Nephron progenitor cell (in vitro differentiated cells): ENCODE measurements at regions not wholly inside any gene's neighbourhood (a gene's known extent, or its start where the extent isn't known, plus 50 kb on each side); places are given as distances from the start of the nearest gene placed in this dataset.
A peak's percentile ranks its signal among the peaks of the same experiment; 100 is the strongest.

Experiments used
- DNase-seq: peaks from one replicate; pipeline ENCODE4 v3.0.0; 2021
- H3K27ac Mint-ChIP-seq: 2 replicates; pipeline ENCODE4 v1.8.0; 2021; ENCODE audit warnings: mild to moderate bottlenecking, moderate library complexity, mixed read lengths
- H3K27me3 Mint-ChIP-seq: 2 replicates; pipeline ENCODE4 v1.8.0; 2021; ENCODE audit warnings: mild to moderate bottlenecking, low read depth, mixed read lengths; ENCODE audit not compliant: poor library complexity
- H3K36me3 Mint-ChIP-seq: 2 replicates; pipeline ENCODE4 v1.8.0; 2021; ENCODE audit warnings: low read depth, mixed read lengths
- H3K4me1 Mint-ChIP-seq: 2 replicates; pipeline ENCODE4 v1.8.0; 2021; ENCODE audit warnings: mixed read lengths
- H3K4me3 Mint-ChIP-seq: 2 replicates; pipeline ENCODE4 v1.8.0; 2021; ENCODE audit warnings: mild to moderate bottlenecking, moderate library complexity, mixed read lengths
- H3K9me3 Mint-ChIP-seq: 2 replicates; pipeline ENCODE4 v1.8.0; 2021; ENCODE audit warnings: mild to moderate bottlenecking, moderate library complexity, mixed read lengths
- TF ChIP-seq, protein P1 (sequence below): fragments of 200-600 bp; sonication (generic); IDR thresholded peaks from 2 replicates; pipeline ENCODE4 v1.5.0; 2021; ENCODE audit warnings: antibody characterized with exemption

DNA sequence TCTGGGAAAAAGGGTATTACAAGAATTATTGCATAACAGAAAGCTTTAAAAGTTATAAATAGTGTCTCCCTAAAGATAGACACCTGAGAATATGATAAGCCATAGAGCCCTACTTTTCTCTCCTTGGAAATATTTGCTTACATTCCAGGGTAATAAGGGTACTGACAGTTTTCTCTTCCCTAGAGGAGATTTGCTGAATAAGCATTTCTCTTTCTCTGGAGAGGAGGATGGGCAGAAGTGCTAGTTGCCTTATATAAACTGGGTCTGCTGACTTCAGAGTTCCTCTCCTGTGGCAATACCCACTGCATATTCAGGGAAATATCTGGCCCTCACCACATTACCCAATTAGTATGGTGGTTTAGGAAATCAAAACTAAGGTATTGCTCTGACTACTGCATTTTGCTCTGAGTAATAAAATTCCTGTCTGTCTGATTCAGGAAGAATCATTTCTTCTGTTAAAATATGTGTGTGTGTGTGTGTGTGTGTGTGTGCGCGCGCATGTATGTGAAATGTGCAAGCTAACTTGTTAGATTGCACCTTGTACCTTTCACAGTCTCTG lies 1391.3 kb downstream of the DSC3 start:
- TF ChIP-seq, protein P1, sequence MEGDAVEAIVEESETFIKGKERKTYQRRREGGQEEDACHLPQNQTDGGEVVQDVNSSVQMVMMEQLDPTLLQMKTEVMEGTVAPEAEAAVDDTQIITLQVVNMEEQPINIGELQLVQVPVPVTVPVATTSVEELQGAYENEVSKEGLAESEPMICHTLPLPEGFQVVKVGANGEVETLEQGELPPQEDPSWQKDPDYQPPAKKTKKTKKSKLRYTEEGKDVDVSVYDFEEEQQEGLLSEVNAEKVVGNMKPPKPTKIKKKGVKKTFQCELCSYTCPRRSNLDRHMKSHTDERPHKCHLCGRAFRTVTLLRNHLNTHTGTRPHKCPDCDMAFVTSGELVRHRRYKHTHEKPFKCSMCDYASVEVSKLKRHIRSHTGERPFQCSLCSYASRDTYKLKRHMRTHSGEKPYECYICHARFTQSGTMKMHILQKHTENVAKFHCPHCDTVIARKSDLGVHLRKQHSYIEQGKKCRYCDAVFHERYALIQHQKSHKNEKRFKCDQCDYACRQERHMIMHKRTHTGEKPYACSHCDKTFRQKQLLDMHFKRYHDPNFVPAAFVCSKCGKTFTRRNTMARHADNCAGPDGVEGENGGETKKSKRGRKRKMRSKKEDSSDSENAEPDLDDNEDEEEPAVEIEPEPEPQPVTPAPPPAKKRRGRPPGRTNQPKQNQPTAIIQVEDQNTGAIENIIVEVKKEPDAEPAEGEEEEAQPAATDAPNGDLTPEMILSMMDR: no peak
- Mint-ChIP-seq H3K36me3 (no peaks in the 10 kb centered on the region), H3K4me3 (no peak overlapping the region), H3K9me3 (no peaks in the 10 kb centered on the region), H3K4me1 (no peaks in the 10 kb centered on the region), H3K27me3 (no peaks in the 10 kb centered on the region), H3K27ac (peak overlapping the region; percentile 68)
- DNase-seq: no peak

DNA sequence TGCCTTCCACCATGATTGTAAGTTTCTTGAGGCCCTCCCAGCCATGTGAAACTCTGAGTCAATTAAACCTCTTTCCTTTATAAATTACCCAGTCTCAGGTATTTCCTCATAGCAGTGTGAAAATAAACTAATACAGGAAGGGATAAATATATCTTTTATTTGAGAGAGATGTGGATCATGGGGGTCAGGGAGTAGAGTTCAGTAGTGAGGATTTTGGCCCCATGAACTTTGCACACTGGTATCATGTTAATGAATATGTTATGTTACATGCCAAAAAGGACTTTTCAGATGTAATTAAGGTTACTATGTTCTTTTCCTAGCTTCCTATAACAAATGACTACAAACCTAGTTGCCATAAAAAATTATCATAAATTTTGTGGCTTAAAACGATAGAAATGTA lies 1393.7 kb downstream of the DSC3 start:
- no peaks in the 10 kb centered on the region for H3K9me3 Mint-ChIP-seq
- no peak overlapping the region for H3K4me3 Mint-ChIP-seq
- no peak overlapping the region for H3K27ac Mint-ChIP-seq
- TF ChIP-seq, protein P1: no peak
- no peaks in the 10 kb centered on the region for H3K27me3 Mint-ChIP-seq
- DNase-seq: no peak
- no peaks in the 10 kb centered on the region for H3K36me3 Mint-ChIP-seq
- H3K4me1 Mint-ChIP-seq: no peaks in the 10 kb centered on the region

DNA sequence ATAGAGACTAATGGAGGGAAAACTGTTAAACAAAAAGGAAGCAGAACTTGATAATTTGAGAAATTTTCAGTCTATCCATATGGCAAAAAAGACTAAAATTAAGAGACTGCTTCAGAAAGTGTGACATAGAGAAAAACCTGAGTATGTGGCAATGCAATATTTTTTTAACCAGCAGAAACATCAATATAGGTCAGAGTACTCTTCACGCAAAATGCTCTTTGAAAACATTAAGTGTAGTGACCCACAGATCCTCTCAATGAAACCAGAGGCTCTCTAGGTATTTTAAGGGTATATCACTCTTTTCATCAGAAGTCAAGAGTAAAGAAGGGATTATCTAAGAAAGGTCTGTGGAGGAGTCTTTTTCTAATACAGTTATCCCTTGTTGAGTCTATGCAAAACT lies 1394.8 kb downstream of the DSC3 start:
- H3K27me3 Mint-ChIP-seq: no peaks in the 10 kb centered on the region
- TF ChIP-seq, protein P1: no peak
- H3K36me3 Mint-ChIP-seq: no peaks in the 10 kb centered on the region
- no peak overlapping the region for H3K4me3 Mint-ChIP-seq
- DNase-seq: no peak
- H3K9me3 Mint-ChIP-seq: no peaks in the 10 kb centered on the region
- no peaks in the 10 kb centered on the region for H3K4me1 Mint-ChIP-seq
- no peak overlapping the region for H3K27ac Mint-ChIP-seq

DNA sequence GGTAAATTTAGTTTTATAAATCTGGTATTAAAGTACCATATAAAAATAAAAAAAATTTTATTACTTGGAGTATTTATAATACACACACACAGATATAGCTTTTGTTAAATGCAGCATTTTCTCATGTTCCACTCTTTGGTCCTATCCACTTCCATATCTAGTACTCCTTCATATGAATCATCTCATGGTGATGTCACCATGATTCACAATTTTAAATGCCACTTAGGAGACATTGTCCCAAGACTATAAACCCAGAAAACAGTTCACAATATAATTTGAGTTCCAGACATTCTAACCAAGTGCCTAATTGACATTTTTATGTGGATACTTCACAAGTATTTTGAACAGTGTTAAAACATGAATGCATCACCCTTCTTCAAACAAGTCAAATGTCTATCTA lies 1398.3 kb downstream of the DSC3 start:
- H3K4me1 Mint-ChIP-seq: no peaks in the 10 kb centered on the region
- no peak overlapping the region for H3K4me3 Mint-ChIP-seq
- DNase-seq: no peak
- H3K27me3 Mint-ChIP-seq: peaks cover 2% of the 10 kb centered on the region
- no peak overlapping the region for H3K27ac Mint-ChIP-seq
- H3K9me3 Mint-ChIP-seq: no peaks in the 10 kb centered on the region
- TF ChIP-seq, protein P1: no peak
- H3K36me3 Mint-ChIP-seq: no peaks in the 10 kb centered on the region

DNA sequence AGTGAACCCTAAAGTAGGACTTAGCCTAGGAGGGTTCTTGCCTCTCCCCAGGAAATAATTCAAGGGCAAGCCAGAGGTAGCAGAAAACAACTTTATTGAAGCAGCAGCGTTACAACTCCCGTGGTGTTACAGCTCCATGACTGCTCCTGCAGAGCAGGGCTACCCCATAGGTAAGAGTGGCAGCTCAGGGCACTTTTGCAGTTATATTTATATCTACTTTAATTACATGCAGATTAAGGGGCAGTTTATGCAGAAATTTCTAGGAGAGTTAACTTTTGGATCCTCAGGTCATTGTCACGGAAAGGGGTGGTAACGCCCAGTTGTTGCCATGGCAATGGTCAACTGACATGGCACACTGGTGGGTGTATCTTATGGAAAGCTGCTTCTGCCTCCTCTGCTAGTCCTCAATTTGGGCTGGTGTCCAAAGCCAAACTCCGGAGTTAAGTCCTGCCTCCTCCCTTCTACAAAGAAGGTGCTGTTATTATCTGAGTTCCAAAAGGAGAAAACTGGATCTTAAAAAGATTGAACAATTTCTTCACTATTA lies 1413.0 kb downstream of the DSC3 start:
- Mint-ChIP-seq H3K36me3 (no peaks in the 10 kb centered on the region), H3K27me3 (no peaks in the 10 kb centered on the region), H3K27ac (no peak overlapping the region), H3K4me3 (no peak overlapping the region), H3K9me3 (no peaks in the 10 kb centered on the region), H3K4me1 (no peaks in the 10 kb centered on the region)
- TF ChIP-seq, protein P1: no peak
- DNase-seq: no peak

DNA sequence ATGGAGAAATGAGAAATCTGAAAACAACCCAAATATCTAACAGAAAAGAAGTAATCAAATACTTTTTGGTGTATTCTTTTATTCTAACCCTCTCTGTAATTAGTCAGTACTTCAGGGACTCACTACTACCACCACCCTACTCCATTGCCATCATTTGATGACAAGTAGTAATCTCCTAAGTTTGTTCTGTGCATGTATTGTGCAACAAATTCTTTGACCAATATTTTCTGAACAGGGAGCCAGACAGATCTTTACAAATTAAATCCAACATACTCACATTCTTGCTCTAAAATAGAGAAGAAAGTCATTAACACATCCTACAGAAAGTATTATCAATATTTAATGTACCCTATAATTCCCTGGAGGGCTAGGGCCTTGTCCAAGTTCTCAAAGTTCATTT lies 1416.4 kb downstream of the DSC3 start:
- Mint-ChIP-seq H3K27me3 (no peaks in the 10 kb centered on the region), H3K4me3 (no peak overlapping the region), H3K27ac (no peak overlapping the region), H3K36me3 (no peaks in the 10 kb centered on the region), H3K4me1 (no peaks in the 10 kb centered on the region), H3K9me3 (no peaks in the 10 kb centered on the region)
- TF ChIP-seq, protein P1: no peak
- DNase-seq: no peak
